ENCODE measurements at regions not wholly inside any gene's neighbourhood (a gene's known extent, or its start where the extent isn't known, plus 50 kb on each side); places are given as distances from the start of the nearest gene placed in this dataset.

DNA sequence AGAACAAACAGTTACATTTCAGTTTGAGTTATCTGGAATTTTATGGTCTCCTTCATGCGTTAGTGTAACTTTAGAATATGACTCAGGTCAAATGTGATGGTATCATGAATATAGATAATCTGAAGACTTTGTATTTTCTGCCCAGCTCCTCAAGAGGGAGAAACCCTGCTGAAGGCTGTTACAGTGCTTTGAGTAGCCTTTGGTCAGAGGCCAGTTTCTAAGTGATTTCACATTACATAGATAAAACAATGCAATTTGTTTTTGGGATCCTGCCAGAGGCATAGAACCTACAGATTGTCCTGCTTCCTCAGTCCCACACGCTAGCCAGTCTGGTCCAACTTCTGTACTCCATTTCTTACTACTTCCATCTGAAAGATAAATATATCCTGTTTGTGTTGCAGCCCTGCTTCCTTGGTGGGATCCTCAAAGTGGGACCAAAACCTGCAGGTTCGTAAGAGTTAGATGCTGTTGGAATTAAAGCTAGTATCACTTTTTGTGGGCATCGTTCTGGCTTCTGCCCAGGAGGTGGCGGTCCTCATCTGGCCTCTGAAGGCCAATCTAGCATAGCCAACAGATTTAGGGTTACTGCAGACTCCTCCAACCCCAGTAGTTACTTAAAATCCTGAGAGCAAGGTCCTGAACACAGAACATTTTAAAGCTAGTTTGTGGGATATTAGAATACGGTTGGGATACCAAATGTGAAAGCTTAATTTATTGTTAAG is 645.8 kb upstream of the USP24 start:
- no peaks in the 10 kb centered on the region for H3K36me3 Mint-ChIP-seq (ENCODE audit: low read depth)
- H3K4me1 Mint-ChIP-seq (ENCODE audit: low read depth), result no peaks in the 10 kb centered on the region
- no peaks in the 10 kb centered on the region for H3K9me3 Mint-ChIP-seq
- no peak overlapping the region for H3K4me3 Mint-ChIP-seq
- no peak overlapping the region for H3K27ac Mint-ChIP-seq
- peaks cover 2% of the 10 kb centered on the region for H3K27me3 Mint-ChIP-seq
- DNase-seq, result no peak

DNA sequence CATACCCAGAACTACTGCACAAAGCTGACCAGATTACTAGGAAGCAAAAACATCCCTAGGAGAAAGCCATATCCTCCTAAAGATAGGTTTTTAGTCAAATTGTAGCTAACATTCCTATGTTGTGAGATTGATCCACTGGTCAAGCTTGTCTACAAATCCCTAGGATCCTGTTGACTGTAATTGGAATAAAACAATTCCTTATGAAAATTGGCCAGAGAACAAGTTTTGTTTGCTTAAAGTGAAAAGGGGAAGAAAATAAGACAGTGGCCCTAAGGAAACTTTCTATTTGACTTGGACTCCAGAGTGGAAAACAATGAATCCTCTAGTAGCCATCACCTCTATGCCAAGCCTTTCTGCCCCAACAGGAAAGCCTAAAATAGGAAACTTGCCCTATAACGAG is 645.2 kb upstream of the USP24 start:
- Mint-ChIP-seq H3K27ac (no peak overlapping the region), H3K4me3 (no peak overlapping the region), H3K27me3 (peaks cover 6% of the 10 kb centered on the region), H3K4me1 (ENCODE audit: low read depth) (no peaks in the 10 kb centered on the region), H3K36me3 (ENCODE audit: low read depth) (no peaks in the 10 kb centered on the region), H3K9me3 (no peaks in the 10 kb centered on the region)
- DNase-seq, result no peak

DNA sequence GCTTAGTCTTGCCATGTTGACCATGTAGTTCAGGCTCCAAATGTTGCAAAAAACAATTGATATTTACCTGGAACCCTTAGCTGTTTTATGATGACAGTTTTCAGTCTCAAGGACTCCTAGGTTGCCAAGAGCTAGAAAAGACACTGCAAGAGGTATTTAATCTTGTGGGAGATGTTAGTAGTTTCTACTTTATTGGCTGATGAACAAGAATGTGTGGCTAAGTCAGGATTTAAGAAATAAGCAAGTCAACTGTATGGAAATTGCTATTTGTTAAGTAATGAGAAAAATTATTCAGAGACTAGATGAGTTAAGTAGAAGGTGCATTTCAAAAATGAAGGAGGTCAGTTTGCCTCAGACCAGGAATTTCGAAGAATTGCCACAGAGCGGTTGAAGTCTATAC is 639.7 kb upstream of the USP24 start:
- no peak overlapping the region for H3K4me3 Mint-ChIP-seq
- H3K9me3 Mint-ChIP-seq, result no peaks in the 10 kb centered on the region
- no peak overlapping the region for H3K27ac Mint-ChIP-seq
- H3K36me3 Mint-ChIP-seq (ENCODE audit: low read depth), result no peaks in the 10 kb centered on the region
- no peaks in the 10 kb centered on the region for H3K4me1 Mint-ChIP-seq (ENCODE audit: low read depth)
- no peak for DNase-seq
- peaks cover 6% of the 10 kb centered on the region for H3K27me3 Mint-ChIP-seq

DNA sequence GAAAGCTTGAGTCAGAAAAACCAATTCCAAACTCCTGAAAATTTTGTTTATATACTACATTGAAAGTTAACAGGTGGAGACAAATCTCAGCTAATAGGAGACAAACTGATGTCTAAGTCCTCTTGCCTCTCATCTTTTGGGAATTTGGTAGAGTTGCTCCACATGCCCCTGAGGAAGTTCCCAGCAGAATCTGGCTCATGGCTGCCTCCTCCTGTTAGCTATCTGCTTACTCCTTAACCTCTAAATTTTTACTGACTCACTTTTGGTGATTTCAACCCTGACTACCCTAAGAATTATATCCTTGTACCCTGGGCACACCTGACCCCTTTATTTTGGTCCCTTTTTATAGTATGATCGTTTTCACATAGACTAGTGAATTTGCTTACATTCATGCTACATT is 633.7 kb upstream of the USP24 start:
- H3K36me3 Mint-ChIP-seq (ENCODE audit: low read depth), result no peaks in the 10 kb centered on the region
- DNase-seq, result no peak
- no peaks in the 10 kb centered on the region for H3K4me1 Mint-ChIP-seq (ENCODE audit: low read depth)
- no peak overlapping the region for H3K4me3 Mint-ChIP-seq
- H3K27me3 Mint-ChIP-seq, result no peaks in the 10 kb centered on the region
- no peaks in the 10 kb centered on the region for H3K9me3 Mint-ChIP-seq
- H3K27ac Mint-ChIP-seq, result no peak overlapping the region

DNA sequence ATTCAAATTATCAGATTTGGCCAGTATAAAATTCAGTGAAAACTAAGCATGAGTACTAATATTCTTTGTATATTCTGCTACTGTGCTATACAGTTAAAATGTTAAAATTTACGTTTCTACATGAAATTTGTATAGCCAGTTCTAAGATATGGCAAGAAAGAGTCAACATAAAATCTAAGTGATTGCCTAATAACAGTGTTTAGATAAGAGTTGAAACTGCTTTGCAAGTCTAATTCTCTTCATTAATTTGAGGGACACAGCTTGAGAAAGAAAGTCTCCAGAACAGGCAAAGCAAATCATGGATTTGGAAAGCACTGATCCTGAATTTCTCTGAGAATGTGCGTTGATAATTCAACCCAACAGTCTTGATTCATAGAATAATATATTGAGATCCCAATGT is 630.9 kb upstream of the USP24 start:
- Mint-ChIP-seq H3K4me1 (ENCODE audit: low read depth) (no peaks in the 10 kb centered on the region), H3K9me3 (peaks cover 2% of the 10 kb centered on the region), H3K27ac (no peak overlapping the region), H3K27me3 (no peaks in the 10 kb centered on the region), H3K36me3 (ENCODE audit: low read depth) (no peaks in the 10 kb centered on the region), H3K4me3 (no peak overlapping the region)
- no peak for DNase-seq

DNA sequence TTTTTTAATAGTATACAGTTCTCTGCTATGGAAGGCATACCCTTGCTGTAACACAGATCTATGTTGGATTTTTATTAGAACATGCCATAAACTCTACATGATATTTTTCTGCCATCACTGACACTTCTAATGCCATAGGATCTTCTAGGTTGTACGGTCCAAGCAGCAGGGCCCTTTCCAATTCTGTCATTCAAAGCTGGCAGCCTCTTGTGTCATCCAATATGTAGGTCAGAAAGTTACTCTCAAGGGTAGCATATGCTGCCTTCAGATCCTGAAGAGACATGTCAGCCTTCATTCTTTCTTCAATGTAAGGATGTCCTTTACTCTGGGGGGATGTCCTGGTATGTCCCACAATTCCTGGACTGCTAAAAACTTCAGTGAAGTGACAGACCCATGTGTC is 629.2 kb upstream of the USP24 start:
- peaks cover 4% of the 10 kb centered on the region for H3K27me3 Mint-ChIP-seq
- no peaks in the 10 kb centered on the region for H3K4me1 Mint-ChIP-seq (ENCODE audit: low read depth)
- DNase-seq, result no peak
- H3K27ac Mint-ChIP-seq, result no peak overlapping the region
- H3K36me3 Mint-ChIP-seq (ENCODE audit: low read depth), result no peaks in the 10 kb centered on the region
- H3K4me3 Mint-ChIP-seq, result no peak overlapping the region
- peaks cover 2% of the 10 kb centered on the region for H3K9me3 Mint-ChIP-seq

DNA sequence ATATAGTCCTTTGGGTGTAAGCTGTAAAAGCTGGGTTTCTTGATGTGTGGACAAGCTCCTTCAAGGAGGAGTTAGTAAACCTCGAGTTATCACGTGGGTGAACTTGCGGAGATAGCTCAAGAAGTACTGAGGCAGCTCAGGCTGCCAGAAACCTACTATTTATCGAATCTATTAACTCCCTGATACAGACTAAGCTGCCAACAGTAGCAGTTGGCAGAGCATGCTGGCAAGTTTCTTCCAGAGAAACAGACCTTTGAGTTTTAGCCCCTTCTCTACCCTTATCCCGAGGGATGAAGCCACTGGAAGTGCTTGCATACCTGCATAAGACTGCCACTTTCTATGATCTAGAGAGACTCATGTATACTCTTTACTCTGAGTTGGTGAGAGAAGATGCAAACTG is 624.5 kb upstream of the USP24 start:
- no peak for DNase-seq
- Mint-ChIP-seq H3K4me3 (no peak overlapping the region), H3K4me1 (ENCODE audit: low read depth) (no peaks in the 10 kb centered on the region), H3K9me3 (peaks cover 2% of the 10 kb centered on the region), H3K27me3 (peaks cover 8% of the 10 kb centered on the region), H3K36me3 (ENCODE audit: low read depth) (no peaks in the 10 kb centered on the region), H3K27ac (no peak overlapping the region)

DNA sequence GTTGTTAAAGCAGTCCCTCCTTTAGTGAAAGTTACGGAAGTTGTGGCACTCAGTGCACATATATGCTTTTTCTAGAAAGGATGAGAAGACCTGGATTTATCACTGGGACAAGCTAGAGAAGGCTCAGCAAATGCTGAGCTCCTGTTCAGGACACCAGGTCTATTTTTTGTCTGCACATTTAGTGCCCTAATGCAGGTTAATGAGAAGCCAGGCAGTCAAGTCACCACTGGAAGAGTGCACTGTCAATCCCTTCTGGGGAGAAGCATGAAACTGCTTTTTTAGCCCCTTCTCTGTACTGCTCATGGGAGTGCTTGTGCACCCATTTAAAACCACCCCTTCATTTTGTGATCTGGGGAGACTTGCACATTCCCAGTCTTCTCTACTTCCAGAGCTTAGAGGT is 624.1 kb upstream of the USP24 start:
- Mint-ChIP-seq H3K4me1 (ENCODE audit: low read depth) (no peaks in the 10 kb centered on the region), H3K4me3 (no peak overlapping the region), H3K27ac (no peak overlapping the region), H3K9me3 (peaks cover 2% of the 10 kb centered on the region), H3K36me3 (ENCODE audit: low read depth) (no peaks in the 10 kb centered on the region), H3K27me3 (peaks cover 8% of the 10 kb centered on the region)
- no peak for DNase-seq

DNA sequence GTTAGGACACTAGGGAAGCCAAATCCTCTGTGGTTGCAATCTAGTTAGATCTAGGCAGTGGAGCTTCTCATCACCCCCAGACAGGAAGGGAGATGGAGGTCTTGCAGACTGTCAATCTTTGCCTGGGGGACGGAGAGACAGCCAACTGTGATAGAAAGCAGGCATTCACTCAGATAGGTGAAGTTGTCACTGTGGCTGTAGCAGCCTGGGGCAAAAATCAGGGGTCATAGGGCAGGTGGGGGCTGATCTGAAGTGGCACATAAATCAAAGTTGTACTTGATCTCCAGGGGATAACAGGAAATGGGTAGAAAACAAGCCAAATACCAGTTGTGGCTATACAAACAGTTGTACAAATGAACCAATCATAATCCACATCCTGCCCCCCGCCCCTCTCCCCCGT is 620.9 kb upstream of the USP24 start:
- no peaks in the 10 kb centered on the region for H3K9me3 Mint-ChIP-seq
- no peak for DNase-seq
- no peaks in the 10 kb centered on the region for H3K36me3 Mint-ChIP-seq (ENCODE audit: low read depth)
- H3K4me1 Mint-ChIP-seq (ENCODE audit: low read depth), result no peaks in the 10 kb centered on the region
- H3K27me3 Mint-ChIP-seq, result peaks cover 8% of the 10 kb centered on the region
- no peak overlapping the region for H3K27ac Mint-ChIP-seq
- H3K4me3 Mint-ChIP-seq, result no peak overlapping the region

DNA sequence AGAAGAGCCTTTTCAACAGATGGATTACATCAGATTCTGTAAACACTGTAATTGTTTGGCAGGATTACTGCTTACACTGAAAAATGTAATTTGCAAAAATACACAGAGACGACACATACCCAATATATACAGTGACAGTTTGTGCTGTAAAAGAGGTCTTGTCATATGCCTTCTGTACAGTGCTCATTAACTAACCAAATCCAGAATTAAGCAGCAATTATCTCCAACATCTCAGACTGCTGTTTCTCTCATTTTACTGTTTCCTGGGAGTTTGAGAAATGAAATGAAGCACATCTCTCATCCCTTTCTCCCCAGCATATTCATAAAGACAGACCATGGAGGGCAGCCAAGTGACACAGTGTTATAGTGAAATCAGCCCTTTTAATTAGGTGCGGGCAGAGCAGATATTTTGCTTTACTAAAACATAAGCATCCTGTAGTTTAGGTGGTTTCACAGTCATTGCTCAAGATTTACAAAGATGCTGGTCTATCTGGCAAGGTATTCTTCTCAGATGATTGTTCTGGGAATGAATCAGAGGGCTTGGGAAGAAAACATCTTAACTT is 618.4 kb upstream of the USP24 start:
- no peak overlapping the region for H3K27ac Mint-ChIP-seq
- no peaks in the 10 kb centered on the region for H3K36me3 Mint-ChIP-seq (ENCODE audit: low read depth)
- DNase-seq, result no peak
- H3K27me3 Mint-ChIP-seq, result peaks cover 3% of the 10 kb centered on the region
- no peaks in the 10 kb centered on the region for H3K4me1 Mint-ChIP-seq (ENCODE audit: low read depth)
- H3K9me3 Mint-ChIP-seq, result no peaks in the 10 kb centered on the region
- no peak overlapping the region for H3K4me3 Mint-ChIP-seq

DNA sequence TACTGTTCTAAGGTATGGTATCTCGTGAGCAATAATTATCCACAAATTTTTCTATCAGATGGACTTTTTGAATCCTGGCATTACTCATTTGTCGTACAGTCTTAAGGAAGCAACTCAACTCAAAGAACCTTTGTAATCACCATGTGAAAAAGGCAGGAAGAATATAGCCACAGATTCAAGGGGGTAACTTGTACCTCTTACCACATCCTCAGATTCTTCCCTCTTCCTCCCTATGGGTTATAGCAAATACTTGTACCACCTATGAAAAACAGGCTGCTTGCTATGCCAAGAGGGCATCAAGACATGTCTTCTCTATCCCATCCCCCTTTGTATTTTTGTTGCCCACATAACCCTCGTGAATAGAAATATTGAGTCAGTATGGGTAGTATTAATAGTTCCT is 616.6 kb upstream of the USP24 start:
- H3K36me3 Mint-ChIP-seq (ENCODE audit: low read depth), result no peaks in the 10 kb centered on the region
- H3K9me3 Mint-ChIP-seq, result no peaks in the 10 kb centered on the region
- no peaks in the 10 kb centered on the region for H3K4me1 Mint-ChIP-seq (ENCODE audit: low read depth)
- peaks cover 3% of the 10 kb centered on the region for H3K27me3 Mint-ChIP-seq
- no peak overlapping the region for H3K27ac Mint-ChIP-seq
- DNase-seq, result no peak
- H3K4me3 Mint-ChIP-seq, result no peak overlapping the region

DNA sequence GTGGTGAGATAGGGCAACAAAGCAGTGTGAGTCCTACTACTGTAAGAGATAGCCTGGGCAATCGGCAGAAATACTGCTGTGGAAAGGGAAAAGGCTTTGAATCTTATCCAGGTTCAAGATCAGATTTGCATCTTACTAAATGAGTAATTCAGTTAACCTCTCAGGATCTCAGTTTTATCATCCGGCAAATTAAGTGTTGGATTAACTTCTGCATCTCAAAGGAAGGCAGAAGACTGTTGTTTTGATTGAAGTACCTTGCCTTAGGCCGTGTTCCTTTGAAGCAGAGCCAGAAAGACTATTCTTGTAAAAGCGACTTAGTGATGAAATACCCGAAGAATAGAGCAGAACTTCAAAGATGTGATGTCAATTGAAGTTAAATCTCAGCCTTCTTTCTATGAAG is 612.9 kb upstream of the USP24 start:
- Mint-ChIP-seq H3K27me3 (no peaks in the 10 kb centered on the region), H3K36me3 (ENCODE audit: low read depth) (no peaks in the 10 kb centered on the region), H3K9me3 (no peaks in the 10 kb centered on the region), H3K4me1 (ENCODE audit: low read depth) (no peaks in the 10 kb centered on the region), H3K27ac (no peak overlapping the region), H3K4me3 (no peak overlapping the region)
- DNase-seq, result no peak

DNA sequence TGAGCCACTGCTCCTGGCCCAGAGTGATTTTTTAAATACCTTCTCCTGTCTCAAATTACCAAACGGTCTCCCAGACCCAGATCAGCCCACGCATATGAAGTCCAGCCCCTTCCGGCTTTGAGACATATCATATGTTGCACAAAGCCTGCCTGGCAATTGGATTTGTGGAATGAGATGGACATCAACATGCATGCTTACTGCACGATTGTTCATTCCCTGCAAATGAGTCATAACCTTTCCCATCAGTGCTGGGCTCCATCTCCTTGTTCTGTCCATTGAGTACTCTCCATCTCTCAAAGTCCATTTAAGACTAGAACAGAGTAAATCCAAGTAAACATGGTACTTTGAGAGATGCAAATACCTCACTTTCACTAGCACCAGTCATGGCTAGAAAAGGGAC is 612.2 kb upstream of the USP24 start:
- Mint-ChIP-seq H3K4me1 (ENCODE audit: low read depth) (no peaks in the 10 kb centered on the region), H3K9me3 (no peaks in the 10 kb centered on the region), H3K27ac (no peak overlapping the region), H3K27me3 (no peaks in the 10 kb centered on the region), H3K4me3 (no peak overlapping the region), H3K36me3 (ENCODE audit: low read depth) (no peaks in the 10 kb centered on the region)
- no peak for DNase-seq

DNA sequence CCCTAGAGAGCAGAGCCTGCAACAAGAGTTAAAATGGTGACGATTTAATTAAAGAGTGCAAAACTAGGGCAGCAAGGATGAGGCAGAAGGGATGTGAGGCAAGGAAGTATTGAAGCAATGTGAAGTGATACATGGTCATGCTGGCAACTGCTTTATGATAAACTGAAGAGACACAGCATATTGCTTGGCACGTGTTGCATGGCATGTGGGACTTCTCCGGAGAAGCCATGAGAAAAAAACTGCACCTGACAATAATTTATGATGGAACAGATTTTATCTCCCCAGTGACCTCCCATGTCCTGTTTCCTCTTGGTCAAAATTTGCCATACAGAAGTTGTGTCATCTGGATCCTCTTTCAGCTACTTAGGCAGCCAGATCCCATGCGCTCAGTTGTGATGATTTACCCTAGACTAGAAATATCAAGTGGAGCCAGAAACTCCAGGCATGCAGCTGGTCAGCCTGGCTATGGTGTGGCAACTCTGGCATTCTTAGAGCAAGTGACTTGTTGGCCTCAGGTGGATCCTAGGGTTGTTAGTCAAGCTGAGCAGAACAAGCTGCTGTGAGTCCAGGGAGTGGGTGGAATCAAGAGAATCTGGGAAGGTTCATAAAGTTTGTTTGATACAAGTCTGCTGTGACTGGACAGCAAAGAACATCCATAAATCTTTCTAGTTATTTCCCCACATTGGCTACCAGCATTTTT is 611.4 kb upstream of the USP24 start:
- no peaks in the 10 kb centered on the region for H3K9me3 Mint-ChIP-seq
- H3K4me1 Mint-ChIP-seq (ENCODE audit: low read depth), result no peaks in the 10 kb centered on the region
- no peak overlapping the region for H3K4me3 Mint-ChIP-seq
- H3K36me3 Mint-ChIP-seq (ENCODE audit: low read depth), result no peaks in the 10 kb centered on the region
- no peak overlapping the region for H3K27ac Mint-ChIP-seq
- no peaks in the 10 kb centered on the region for H3K27me3 Mint-ChIP-seq
- no peak for DNase-seq

DNA sequence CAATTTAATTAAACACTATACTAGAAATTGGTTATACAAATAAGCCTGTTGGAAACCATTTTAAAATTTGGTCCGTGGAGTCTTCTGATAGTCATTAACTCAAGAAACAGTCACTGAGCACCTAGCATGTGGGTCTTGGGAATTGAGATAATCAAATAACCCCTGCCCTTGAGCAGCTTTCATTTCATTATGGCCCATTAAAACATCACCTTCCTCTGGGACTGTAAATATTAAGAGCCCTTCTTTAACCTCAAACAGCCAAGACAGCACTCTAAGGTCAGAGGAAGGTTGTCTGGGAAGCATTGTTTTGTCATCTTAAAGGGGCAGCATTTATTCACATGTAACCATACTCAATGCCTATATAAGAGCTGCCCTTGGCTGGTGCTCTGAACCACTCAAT is 610.3 kb upstream of the USP24 start:
- Mint-ChIP-seq H3K36me3 (ENCODE audit: low read depth) (no peaks in the 10 kb centered on the region), H3K4me3 (no peak overlapping the region), H3K4me1 (ENCODE audit: low read depth) (no peaks in the 10 kb centered on the region), H3K27me3 (no peaks in the 10 kb centered on the region), H3K9me3 (no peaks in the 10 kb centered on the region), H3K27ac (no peak overlapping the region)
- DNase-seq, result no peak

Data from activated T-cell treated with anti-CD3 and anti-CD28 coated beads, Interleukin-2, amount 50 U/mL, for 24 hours (primary cell).